Muscle layer of colon (tissue), 2 donors: ENCODE measurements at regions not wholly inside any gene's neighbourhood (a gene's known extent, or its start where the extent isn't known, plus 50 kb on each side); places are given as distances from the start of the nearest gene placed in this dataset.

Experiments
- H3K27ac ChIP-seq: one replicate; pipeline ENCODE4 v1.7.0; 2013; ENCODE audit warnings: low read depth, mild to moderate bottlenecking, low read length, moderate library complexity
- H3K27me3 ChIP-seq, 2 donors: one replicate each; pipeline ENCODE4 v1.7.0; 2013; ENCODE audit warnings: low read length in 2 of 2, mild to moderate bottlenecking in 2 of 2; ENCODE audit not compliant: insufficient read depth in 2 of 2, control insufficient read depth in 1 of 2
- H3K36me3 ChIP-seq: one replicate; pipeline ENCODE4 v1.7.0; 2013; ENCODE audit warnings: mild to moderate bottlenecking, low read length; ENCODE audit not compliant: insufficient read depth
- H3K4me1 ChIP-seq: one replicate; pipeline ENCODE4 v1.7.0; 2013; ENCODE audit warnings: mild to moderate bottlenecking, low read length; ENCODE audit not compliant: insufficient read depth
- H3K4me3 ChIP-seq, 2 donors: one replicate each; pipeline ENCODE4 v1.7.0; 2013; ENCODE audit warnings: low read length in 2 of 2, low read depth in 1 of 2, mild to moderate bottlenecking in 1 of 2, moderate library complexity in 1 of 2
- H3K9ac ChIP-seq: one replicate; pipeline ENCODE4 v1.7.0; 2013; ENCODE audit warnings: low read length
- H3K9me3 ChIP-seq: one replicate; pipeline ENCODE4 v1.7.0; 2013; ENCODE audit warnings: mild to moderate bottlenecking, low read length
- donor health status: abdominal sarcoma.
- donor health status: Adenocarcinoma of cecum.

- H3K27me3 ChIP-seq: no peaks in the 10 kb centered on the region
- no peak overlapping the region for H3K4me3 ChIP-seq
- H3K27ac ChIP-seq: no peak overlapping the region
- no peaks in the 10 kb centered on the region for H3K36me3 ChIP-seq
- no peak overlapping the region for H3K9ac ChIP-seq
- no peaks in the 10 kb centered on the region for H3K4me1 ChIP-seq
- no peaks in the 10 kb centered on the region for H3K9me3 ChIP-seq
Observed at GRCh38 chr7:46383605-46384004, 462.5 kb upstream of the IGFBP3 start.

- Histone ChIP-seq H3K4me1 (peaks cover 6% of the 10 kb centered on the region), H3K27me3 (no peaks in the 10 kb centered on the region), H3K9ac (no peak overlapping the region), H3K27ac (no peak overlapping the region), H3K9me3 (no peaks in the 10 kb centered on the region), H3K4me3 (no peak overlapping the region), H3K36me3 (no peaks in the 10 kb centered on the region)
Observed at GRCh38 chr7:46369933-46370654, 449.0 kb upstream of the IGFBP3 start.

- Histone ChIP-seq H3K4me1 (peaks cover 6% of the 10 kb centered on the region), H3K4me3 (no peak overlapping the region), H3K9ac (no peak overlapping the region), H3K36me3 (no peaks in the 10 kb centered on the region), H3K27ac (no peak overlapping the region), H3K9me3 (no peaks in the 10 kb centered on the region), H3K27me3 (no peaks in the 10 kb centered on the region)
Observed at GRCh38 chr7:46368871-46369270, 447.8 kb upstream of the IGFBP3 start.

GRCh38 chr7:46366526-46366925, 445.5 kb upstream of the IGFBP3 start:
- Histone ChIP-seq H3K36me3 (no peaks in the 10 kb centered on the region), H3K9ac (no peak overlapping the region), H3K27ac (no peak overlapping the region), H3K9me3 (no peaks in the 10 kb centered on the region), H3K27me3 (no peaks in the 10 kb centered on the region), H3K4me1 (peaks cover 6% of the 10 kb centered on the region), H3K4me3 (no peak overlapping the region)

GRCh38 chr7:46363688-46364087, 442.6 kb upstream of the IGFBP3 start:
- H3K27me3 ChIP-seq: no peaks in the 10 kb centered on the region
- no peak overlapping the region for H3K9ac ChIP-seq
- no peak overlapping the region for H3K27ac ChIP-seq
- no peaks in the 10 kb centered on the region for H3K9me3 ChIP-seq
- H3K4me1 ChIP-seq: no peaks in the 10 kb centered on the region
- H3K36me3 ChIP-seq: no peaks in the 10 kb centered on the region
- H3K4me3 ChIP-seq: no peak overlapping the region

GRCh38 chr7:46360811-46361210, 439.7 kb upstream of the IGFBP3 start:
- Histone ChIP-seq H3K9ac (no peak overlapping the region), H3K36me3 (no peaks in the 10 kb centered on the region), H3K27me3 (no peaks in the 10 kb centered on the region), H3K4me1 (no peaks in the 10 kb centered on the region), H3K4me3 (no peak overlapping the region), H3K9me3 (no peaks in the 10 kb centered on the region), H3K27ac (no peak overlapping the region)

- no peaks in the 10 kb centered on the region for H3K27me3 ChIP-seq
- no peak overlapping the region for H3K4me3 ChIP-seq
- no peak overlapping the region for H3K9ac ChIP-seq
- H3K36me3 ChIP-seq: no peaks in the 10 kb centered on the region
- no peaks in the 10 kb centered on the region for H3K4me1 ChIP-seq
- H3K9me3 ChIP-seq: no peaks in the 10 kb centered on the region
- no peak overlapping the region for H3K27ac ChIP-seq
Observed at GRCh38 chr7:46360296-46360695, 439.2 kb upstream of the IGFBP3 start.

GRCh38 chr7:46357851-46358250, 436.8 kb upstream of the IGFBP3 start:
- H3K36me3 ChIP-seq: no peaks in the 10 kb centered on the region
- H3K9ac ChIP-seq: no peak overlapping the region
- no peak overlapping the region for H3K27ac ChIP-seq
- H3K27me3 ChIP-seq: no peaks in the 10 kb centered on the region
- no peak overlapping the region for H3K4me3 ChIP-seq
- H3K9me3 ChIP-seq: no peaks in the 10 kb centered on the region
- no peaks in the 10 kb centered on the region for H3K4me1 ChIP-seq

- no peaks in the 10 kb centered on the region for H3K36me3 ChIP-seq
- H3K4me1 ChIP-seq: no peaks in the 10 kb centered on the region
- H3K27ac ChIP-seq: no peak overlapping the region
- H3K27me3 ChIP-seq: no peaks in the 10 kb centered on the region
- no peak overlapping the region for H3K4me3 ChIP-seq
- H3K9ac ChIP-seq: no peak overlapping the region
- no peaks in the 10 kb centered on the region for H3K9me3 ChIP-seq
Observed at GRCh38 chr7:46357290-46357689, 436.2 kb upstream of the IGFBP3 start.

- H3K27ac ChIP-seq: no peak overlapping the region
- no peak overlapping the region for H3K4me3 ChIP-seq
- no peaks in the 10 kb centered on the region for H3K27me3 ChIP-seq
- H3K9ac ChIP-seq: no peak overlapping the region
- H3K9me3 ChIP-seq: no peaks in the 10 kb centered on the region
- H3K4me1 ChIP-seq: no peaks in the 10 kb centered on the region
- H3K36me3 ChIP-seq: no peaks in the 10 kb centered on the region
Observed at GRCh38 chr7:46356371-46356770, 435.3 kb upstream of the IGFBP3 start.

- H3K9ac ChIP-seq: no peak overlapping the region
- H3K27ac ChIP-seq: no peak overlapping the region
- no peaks in the 10 kb centered on the region for H3K27me3 ChIP-seq
- H3K4me3 ChIP-seq: no peak overlapping the region
- no peaks in the 10 kb centered on the region for H3K4me1 ChIP-seq
- no peaks in the 10 kb centered on the region for H3K36me3 ChIP-seq
- H3K9me3 ChIP-seq: no peaks in the 10 kb centered on the region
Observed at GRCh38 chr7:46355331-46355730, 434.3 kb upstream of the IGFBP3 start.
